GM23248 (cell line): ENCODE measurements at regions not wholly inside any gene's neighbourhood (a gene's known extent, or its start where the extent isn't known, plus 50 kb on each side); places are given as distances from the start of the nearest gene placed in this dataset.
A peak's percentile ranks its signal among the peaks of the same experiment; 100 is the strongest.

Source experiments
- DNase-seq: peaks from one replicate; pipeline ENCODE4 v3.0.0-alpha.2; 2015
- H2AFZ ChIP-seq: fragments of 200-600 bp; sonication (generic); 2 replicates; pipeline ENCODE4 v1.6.1; 2016; ENCODE audit warnings: antibody characterized with exemption
- H3F3A ChIP-seq: fragments of 200-600 bp; sonication (generic); 2 replicates; pipeline ENCODE4 v1.6.1; 2016; ENCODE audit warnings: mild to moderate bottlenecking, antibody characterized with exemption, mixed run types; ENCODE audit not compliant: insufficient read depth
- H3K27ac ChIP-seq: fragments of 200-600 bp; sonication (generic); 2 replicates; pipeline ENCODE4 v1.5.1; 2016; ENCODE audit warnings: mild to moderate bottlenecking
- H3K27me3 ChIP-seq: fragments of 200-600 bp; sonication (generic); replicated peaks from 2 replicates; pipeline ENCODE4 v1.6.1; 2016; ENCODE audit warnings: mild to moderate bottlenecking; ENCODE audit not compliant: insufficient read depth
- H3K36me3 ChIP-seq: fragments of 200-600 bp; sonication (generic); 2 replicates; pipeline ENCODE4 v1.6.1; 2016; ENCODE audit warnings: low read depth, mild to moderate bottlenecking
- H3K4me1 ChIP-seq: fragments of 200-600 bp; sonication (generic); 2 replicates; pipeline ENCODE4 v1.6.1; 2016; ENCODE audit warnings: mild to moderate bottlenecking; ENCODE audit not compliant: insufficient read depth
- H3K4me2 ChIP-seq: fragments of 200-600 bp; sonication (generic); one replicate; pipeline ENCODE4 v1.6.1; 2016; ENCODE audit warnings: mild to moderate bottlenecking; ENCODE audit not compliant: unreplicated experiment
- H3K4me3 ChIP-seq: fragments of 200-600 bp; sonication (generic); 2 replicates; pipeline ENCODE4 v1.5.1; 2016; ENCODE audit warnings: mild to moderate bottlenecking
- H3K79me2 ChIP-seq: fragments of 200-600 bp; sonication (generic); 2 replicates; pipeline ENCODE4 v1.6.1; 2016; ENCODE audit warnings: mild to moderate bottlenecking; ENCODE audit not compliant: insufficient read depth
- H3K9ac ChIP-seq: fragments of 200-600 bp; sonication (generic); 2 replicates; pipeline ENCODE4 v1.6.1; 2016; ENCODE audit warnings: mild to moderate bottlenecking
- H3K9me2 ChIP-seq: fragments of 200-600 bp; sonication (generic); 2 replicates; pipeline ENCODE4 v1.6.1; 2016; ENCODE audit warnings: mixed run types, mild to moderate bottlenecking, moderate library complexity; ENCODE audit not compliant: insufficient read depth
- H3K9me3 ChIP-seq: fragments of 200-600 bp; sonication (generic); one replicate; pipeline ENCODE4 v1.6.1; 2017; ENCODE audit warnings: low read depth
- H4K20me1 ChIP-seq: fragments of 200-600 bp; sonication (generic); 2 replicates; pipeline ENCODE4 v1.6.0; 2016; ENCODE audit not compliant: insufficient read depth
- EZH2 ChIP-seq: fragments of 200-600 bp; sonication (generic); IDR thresholded peaks from 2 replicates; pipeline ENCODE4 v1.6.1; 2018; ENCODE audit warnings: antibody characterized with exemption, mild to moderate bottlenecking; ENCODE audit not compliant: insufficient read depth, poor library complexity, severe bottlenecking
- EZH2phosphoT487 ChIP-seq: fragments of 200-600 bp; sonication (generic); IDR thresholded peaks from 2 replicates; pipeline ENCODE4 v1.6.1; 2018; ENCODE audit warnings: antibody characterized with exemption, moderate library complexity, mild to moderate bottlenecking, low read depth; ENCODE audit not compliant: insufficient read depth
- WGBS, 2 experiments: methylation state at CpG; one replicate each; pipeline ENCODE4 v1.1.6; 2015 to 2017; ENCODE audit warnings: low lambda C conversion rate in 2 of 2, low coverage in 1 of 2; ENCODE audit errors: missing lambda C conversion rate in 2 of 2; 5-methylcytosine and 5-hydroxymethylcytosine counted together
- in situ Hi-C: fragments of 300-500 bp; cut with MboI; formaldehyde crosslinking; loops from 2 replicates; pipeline ENCODE4 v1.15.0; 2020

GRCh38 chr1:230542054-230542453, 100.2 kb upstream of the COG2 start:
- peak; percentile 26 for DNase-seq
- H4K20me1 ChIP-seq, result no peaks in the 10 kb centered on the region
- in situ Hi-C loops, result no loop called here

GRCh38 chr1:230541306-230541705, 101.0 kb upstream of the COG2 start:
- H2AFZ ChIP-seq, result no peak overlapping the region
- H3K27me3 ChIP-seq, result peaks cover 9% of the 10 kb centered on the region; the same call in 1 of the 2 replicates
- H3K79me2 ChIP-seq, result no peaks in the 10 kb centered on the region
- H3F3A ChIP-seq, result no peaks in the 10 kb centered on the region
- in situ Hi-C loops, result no loop called here
- no peaks in the 10 kb centered on the region for H3K36me3 ChIP-seq
- no peak overlapping the region for H3K4me2 ChIP-seq
- no peak overlapping the region for H3K4me3 ChIP-seq
- no peak for DNase-seq
- no peaks in the 10 kb centered on the region for H3K4me1 ChIP-seq
- no peak for TF ChIP-seq EZH2
- no peak for TF ChIP-seq EZH2phosphoT487
- H3K9me3 ChIP-seq, result no peaks in the 10 kb centered on the region
- no peaks in the 10 kb centered on the region for H3K9me2 ChIP-seq
- no peak overlapping the region for H3K27ac ChIP-seq
- no peak overlapping the region for H3K9ac ChIP-seq
- 22 to 25% methylated on average over 2 of the region's 2 CpGs for WGBS, 2 experiments
- no peaks in the 10 kb centered on the region for H4K20me1 ChIP-seq

More at GRCh38 chr1:230542054-230542453, 100.2 kb upstream of the COG2 start:
- no peaks in the 10 kb centered on the region for H3K4me1 ChIP-seq
- peaks cover 9% of the 10 kb centered on the region; the same call in 1 of the 2 replicates for H3K27me3 ChIP-seq
- H2AFZ ChIP-seq, result no peak overlapping the region
- H3K9me2 ChIP-seq, result no peaks in the 10 kb centered on the region
- no peak overlapping the region for H3K4me3 ChIP-seq
- no peaks in the 10 kb centered on the region for H3K79me2 ChIP-seq
- H3K36me3 ChIP-seq, result no peaks in the 10 kb centered on the region
- TF ChIP-seq EZH2, result no peak
- peak; percentile 92 for TF ChIP-seq EZH2phosphoT487
- H3K27ac ChIP-seq, result no peak overlapping the region
- H3F3A ChIP-seq, result no peaks in the 10 kb centered on the region
- no peak overlapping the region for H3K9ac ChIP-seq
- H3K9me3 ChIP-seq, result no peaks in the 10 kb centered on the region
- H3K4me2 ChIP-seq, result no peak overlapping the region

GRCh38 chr1:230540421-230541155, 101.7 kb upstream of the COG2 start:
- no peak for DNase-seq
- Histone ChIP-seq H3K27me3 (peaks cover 9% of the 10 kb centered on the region; the same call in 1 of the 2 replicates), H3K4me3 (no peak overlapping the region), H3K79me2 (no peaks in the 10 kb centered on the region), H4K20me1 (no peaks in the 10 kb centered on the region), H3K36me3 (no peaks in the 10 kb centered on the region), H3K27ac (no peak overlapping the region), H3K4me1 (no peaks in the 10 kb centered on the region), H3K4me2 (no peak overlapping the region), H3F3A (no peaks in the 10 kb centered on the region), H3K9me3 (no peaks in the 10 kb centered on the region), H3K9me2 (no peaks in the 10 kb centered on the region), H3K9ac (no peak overlapping the region), H2AFZ (no peak overlapping the region)
- TF ChIP-seq EZH2phosphoT487 (no peak), EZH2 (no peak)
- in situ Hi-C loops, result no loop called here
- WGBS, 2 experiments, result 14% methylated on average over 6 of the region's 6 CpGs

- Histone ChIP-seq H3K27me3 (peaks cover 9% of the 10 kb centered on the region; the same call in 1 of the 2 replicates), H3F3A (no peaks in the 10 kb centered on the region), H3K27ac (no peak overlapping the region), H4K20me1 (no peaks in the 10 kb centered on the region), H3K4me2 (no peak overlapping the region), H3K36me3 (no peaks in the 10 kb centered on the region), H3K9me3 (no peaks in the 10 kb centered on the region), H3K79me2 (no peaks in the 10 kb centered on the region), H3K9ac (no peak overlapping the region), H2AFZ (no peak overlapping the region), H3K4me3 (no peak overlapping the region), H3K9me2 (no peaks in the 10 kb centered on the region), H3K4me1 (no peaks in the 10 kb centered on the region)
- WGBS, 2 experiments, result 47 to 50% methylated on average over 9 of the region's 9 CpGs
- DNase-seq, result no peak
- in situ Hi-C loops, result no loop called here
- TF ChIP-seq EZH2phosphoT487 (no peak), EZH2 (no peak)
These were observed 104.8 kb upstream of the COG2 start for GRCh38 chr1:230537456-230537855.

DNA sequence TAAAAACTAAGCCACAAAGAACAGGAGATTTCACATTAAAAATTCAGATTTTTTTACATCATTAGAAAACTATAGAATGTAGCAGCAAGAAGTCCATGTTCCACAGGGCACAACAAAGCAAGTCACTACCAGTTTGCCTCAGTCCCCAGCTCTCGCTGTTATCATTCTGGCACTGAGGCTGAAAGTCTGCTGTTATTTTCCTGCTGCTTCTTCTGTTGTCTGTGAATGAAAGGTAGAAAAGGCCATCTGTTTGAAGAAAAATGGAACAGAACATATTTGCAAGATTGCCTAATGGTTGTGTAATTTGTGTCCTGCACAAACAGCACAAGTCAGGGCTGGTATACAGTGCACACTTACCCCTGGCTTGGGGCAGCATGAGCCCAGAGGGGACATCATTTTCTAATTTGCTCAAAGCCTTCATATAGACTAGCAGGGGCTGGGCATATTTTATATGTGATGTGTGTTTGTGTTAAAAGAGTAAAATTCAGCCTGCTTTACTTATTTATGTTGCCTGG, 105.6 kb upstream of the COG2 start:
- H3K9ac ChIP-seq, result no peak overlapping the region
- in situ Hi-C loops, result no loop called here
- H3K4me1 ChIP-seq, result no peaks in the 10 kb centered on the region
- H3F3A ChIP-seq, result no peaks in the 10 kb centered on the region
- H3K4me3 ChIP-seq, result no peak overlapping the region
- no peaks in the 10 kb centered on the region for H3K9me2 ChIP-seq
- H4K20me1 ChIP-seq, result no peaks in the 10 kb centered on the region
- no peaks in the 10 kb centered on the region for H3K9me3 ChIP-seq
- H2AFZ ChIP-seq, result no peak overlapping the region
- H3K27ac ChIP-seq, result no peak overlapping the region
- WGBS, 2 experiments, result 25 to 36% methylated on average over 1 of the region's 1 CpG
- no peaks in the 10 kb centered on the region for H3K79me2 ChIP-seq
- no peak for DNase-seq
- peaks cover 9% of the 10 kb centered on the region; the same call in 1 of the 2 replicates for H3K27me3 ChIP-seq
- H3K4me2 ChIP-seq, result no peak overlapping the region
- H3K36me3 ChIP-seq, result no peaks in the 10 kb centered on the region
- TF ChIP-seq EZH2phosphoT487 (no peak), EZH2 (no peak)
